H9 (cell line): ENCODE measurements at regions not wholly inside any gene's neighbourhood (a gene's known extent, or its start where the extent isn't known, plus 50 kb on each side); places are given as distances from the start of the nearest gene placed in this dataset.

Source experiments
- DNase-seq: peaks from one replicate; pipeline ENCODE4 v3.0.0-alpha.2; 2017
- H2AFZ ChIP-seq: one replicate; pipeline ENCODE4 v1.6.1; 2013; ENCODE audit warnings: mild to moderate bottlenecking, low read length, control low read depth, moderate library complexity
- H2AK5ac ChIP-seq: 2 replicates; pipeline ENCODE4 v1.6.1; 2013; ENCODE audit warnings: low read length, control low read depth, mixed read lengths; ENCODE audit not compliant: insufficient read length
- H2BK120ac ChIP-seq: one replicate; pipeline ENCODE4 v1.6.1; 2013; ENCODE audit warnings: low read depth, mild to moderate bottlenecking, low read length, control low read depth, inconsistent platforms; ENCODE audit not compliant: poor library complexity, severe bottlenecking
- H2BK12ac ChIP-seq: 2 replicates; pipeline ENCODE4 v1.6.1; 2013; ENCODE audit warnings: low read length, control low read depth, mixed read lengths, low read depth; ENCODE audit not compliant: insufficient read length
- H2BK15ac ChIP-seq: 2 replicates; pipeline ENCODE4 v1.6.1; 2013; ENCODE audit warnings: low read depth, low read length, control low read depth
- H2BK20ac ChIP-seq: one replicate; pipeline ENCODE4 v1.6.1; 2013; ENCODE audit warnings: low read depth, mild to moderate bottlenecking, low read length, control low read depth, inconsistent platforms; ENCODE audit not compliant: poor library complexity, severe bottlenecking
- H2BK5ac ChIP-seq: 2 replicates; pipeline ENCODE4 v1.6.1; 2013; ENCODE audit warnings: low read length, control low read depth, mixed read lengths; ENCODE audit not compliant: insufficient read length
- H3K14ac ChIP-seq: 2 replicates; pipeline ENCODE4 v1.6.1; 2013; ENCODE audit warnings: low read length, control low read depth; ENCODE audit not compliant: insufficient read depth
- H3K18ac ChIP-seq: 2 replicates; pipeline ENCODE4 v1.6.1; 2013; ENCODE audit warnings: low read depth, mild to moderate bottlenecking, mixed read lengths, low read length, control low read depth; ENCODE audit not compliant: insufficient read length
- H3K23ac ChIP-seq: 2 replicates; pipeline ENCODE4 v1.6.1; 2013; ENCODE audit warnings: low read length, control low read depth, mixed read lengths, low read depth; ENCODE audit not compliant: insufficient read length
- H3K23me2 ChIP-seq: 2 replicates; pipeline ENCODE4 v1.6.1; 2013; ENCODE audit warnings: low read depth, mild to moderate bottlenecking, mixed read lengths, low read length, control low read depth; ENCODE audit not compliant: insufficient read length, poor library complexity, severe bottlenecking
- H3K27ac ChIP-seq: 2 replicates; pipeline ENCODE4 v1.5.1; 2013; ENCODE audit warnings: low read length, control low read depth, mixed read lengths, low read depth; ENCODE audit not compliant: insufficient read length
- H3K27me3 ChIP-seq: 2 replicates; pipeline ENCODE4 v1.6.1; 2013; ENCODE audit warnings: low read length, control low read depth, inconsistent platforms; ENCODE audit not compliant: insufficient read depth
- H3K4ac ChIP-seq: 2 replicates; pipeline ENCODE4 v1.6.1; 2013; ENCODE audit warnings: low read depth, mild to moderate bottlenecking, control low read depth, inconsistent platforms, low read length, moderate library complexity
- H3K4me1 ChIP-seq: 2 replicates; pipeline ENCODE4 v1.6.1; 2013; ENCODE audit warnings: low read length, control low read depth, inconsistent platforms; ENCODE audit not compliant: insufficient read depth
- H3K4me2 ChIP-seq: 2 replicates; pipeline ENCODE4 v1.6.1; 2013; ENCODE audit warnings: low read length, control low read depth, mixed read lengths; ENCODE audit not compliant: insufficient read length, insufficient read depth
- H3K56ac ChIP-seq: 2 replicates; pipeline ENCODE4 v1.6.1; 2013; ENCODE audit warnings: low read depth, mild to moderate bottlenecking, mixed read lengths, low read length, control low read depth; ENCODE audit not compliant: insufficient read length
- H3K79me1 ChIP-seq: 2 replicates; pipeline ENCODE4 v1.6.1; 2013; ENCODE audit warnings: low read depth, mild to moderate bottlenecking, moderate library complexity, low read length, control low read depth, inconsistent platforms; ENCODE audit not compliant: insufficient read depth, poor library complexity, severe bottlenecking
- H3K79me2 ChIP-seq: 2 replicates; pipeline ENCODE4 v1.6.1; 2013; ENCODE audit warnings: low read length, control low read depth, inconsistent platforms; ENCODE audit not compliant: insufficient read depth
- H3K9ac ChIP-seq: 2 replicates; pipeline ENCODE4 v1.6.1; 2013; ENCODE audit warnings: low read length, control low read depth, mixed read lengths; ENCODE audit not compliant: insufficient read length; ENCODE audit errors: extremely low read depth
- H3K9me3 ChIP-seq: one replicate; pipeline ENCODE4 v1.6.1; 2013; ENCODE audit warnings: low read depth, low read length, inconsistent platforms; ENCODE audit not compliant: control insufficient read depth
- H3T11ph ChIP-seq: one replicate; pipeline ENCODE4 v1.6.1; 2013; ENCODE audit warnings: mild to moderate bottlenecking, low read length, control low read depth, inconsistent platforms
- H4K20me1 ChIP-seq: one replicate; pipeline ENCODE4 v1.6.1; 2013; ENCODE audit not compliant: control insufficient read depth, insufficient read length, insufficient read depth
- H4K5ac ChIP-seq: 2 replicates; pipeline ENCODE4 v1.6.1; 2013; ENCODE audit warnings: low read depth, mild to moderate bottlenecking, mixed read lengths, low read length, control low read depth; ENCODE audit not compliant: insufficient read length
- H4K8ac ChIP-seq: replicated peaks from 2 replicates; pipeline ENCODE4 v1.6.1; 2013; ENCODE audit warnings: low read length, control low read depth, mixed read lengths, low read depth; ENCODE audit not compliant: insufficient read length
- H4K91ac ChIP-seq: 2 replicates; pipeline ENCODE4 v1.6.1; 2013; ENCODE audit warnings: low read depth, mild to moderate bottlenecking, moderate library complexity, mixed read lengths, low read length, control low read depth; ENCODE audit not compliant: insufficient read length
- H3K27ac Mint-ChIP-seq, 3 experiments: 2 replicates in 2 of 3; 3 replicates in 1 of 3; pipeline ENCODE4 v1.8.0; 2020 to 2021; ENCODE audit warnings: mixed read lengths in 3 of 3, mild to moderate bottlenecking in 1 of 3, moderate library complexity in 1 of 3
- H3K27me3 Mint-ChIP-seq: 2 replicates; pipeline ENCODE4 v1.8.0; 2021; ENCODE audit warnings: low read depth, mild to moderate bottlenecking, moderate library complexity, mixed read lengths
- H3K36me3 Mint-ChIP-seq, 3 experiments: 2 replicates in 2 of 3; 3 replicates in 1 of 3; pipeline ENCODE4 v1.8.0; 2020 to 2021; ENCODE audit warnings: low read depth in 3 of 3, mixed read lengths in 3 of 3; ENCODE audit not compliant: insufficient read depth in 1 of 3
- H3K4me1 Mint-ChIP-seq, 2 experiments: 2 replicates each; pipeline ENCODE4 v1.8.0; 2020; ENCODE audit warnings: mixed read lengths in 2 of 2
- H3K4me3 Mint-ChIP-seq, 2 experiments: 2 replicates in 1 of 2; 3 replicates in 1 of 2; pipeline ENCODE4 v1.8.0; 2020 to 2021; ENCODE audit warnings: mild to moderate bottlenecking in 2 of 2, mixed read lengths in 2 of 2, moderate library complexity in 1 of 2
- H3K9me3 Mint-ChIP-seq, 2 experiments: 2 replicates in 1 of 2; 3 replicates in 1 of 2; pipeline ENCODE4 v1.8.0; 2020; ENCODE audit warnings: mild to moderate bottlenecking in 2 of 2, mixed read lengths in 2 of 2, moderate library complexity in 1 of 2
- WGBS: extraction: QIAGEN DNeasy Blood & Tissue Kit; methylation state at CpG from one replicate; pipeline ENCODE4 v1.1.7; 2013; ENCODE audit warnings: missing lambda C conversion rate, low lambda C conversion rate, mixed read lengths; ENCODE audit not compliant: insufficient read length; ENCODE audit errors: extremely low coverage; 5-methylcytosine and 5-hydroxymethylcytosine counted together
- TF ChIP-seq, protein P1 (sequence below): fragments of 200-600 bp; sonication (generic); conservative IDR thresholded peaks from 3 replicates; pipeline ENCODE4 v1.8.0; 2021; ENCODE audit warnings: antibody characterized with exemption, mild to moderate bottlenecking

DNA sequence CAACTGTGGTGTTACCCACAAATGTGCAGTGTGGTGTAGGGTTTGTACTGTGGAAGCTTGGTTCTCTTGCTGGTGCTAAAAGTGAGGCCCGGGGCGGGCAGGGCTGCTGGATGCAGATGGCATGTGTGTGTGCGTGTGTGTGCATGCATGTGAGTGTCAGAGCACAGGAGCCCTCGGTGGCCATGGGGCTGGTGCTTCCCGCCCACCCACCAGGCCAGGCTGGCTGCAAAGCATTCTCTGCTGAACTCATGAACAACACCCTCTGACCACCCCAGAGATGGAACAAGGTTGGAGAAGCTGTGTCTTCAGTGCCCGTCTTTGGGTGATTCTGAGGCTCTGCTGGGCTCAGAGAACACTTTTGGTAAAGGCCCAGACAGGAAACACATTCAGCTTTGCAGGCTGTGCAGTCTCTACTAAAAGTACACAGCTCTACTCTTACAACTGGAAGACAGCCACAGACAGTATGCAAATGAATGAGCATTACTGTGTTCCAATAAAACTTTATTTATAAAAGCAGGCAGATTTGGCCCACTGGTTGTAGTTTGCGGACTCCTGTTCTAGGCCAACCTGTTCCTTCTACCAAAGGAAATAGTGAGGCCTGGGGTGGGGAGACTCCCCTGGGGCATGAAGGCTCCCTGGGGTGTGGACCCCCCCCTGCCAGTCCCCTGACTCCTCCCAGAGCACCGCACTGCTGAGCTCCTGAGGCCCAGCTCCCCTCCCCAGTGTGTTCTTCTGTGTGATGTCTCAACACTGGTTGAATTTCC is 225.3 kb upstream of the HDAC4 start:
- no peak overlapping the region for H3K9ac ChIP-seq
- no peak overlapping the region for H3K18ac ChIP-seq
- H3K79me2 ChIP-seq = no peaks in the 10 kb centered on the region
- no peak overlapping the region for H3K27ac ChIP-seq
- no peak overlapping the region for H4K8ac ChIP-seq
- no peak overlapping the region for H2BK20ac ChIP-seq
- no peaks in the 10 kb centered on the region for H4K20me1 ChIP-seq
- peaks cover 11 to 12% of the 10 kb centered on the region in 2 experiments for H3K4me1 Mint-ChIP-seq
- H3K27me3 Mint-ChIP-seq = 0 out of 2 replicates have a peak, but pooled peaks cover 1% of the 10 kb centered on the region
- no peaks in the 10 kb centered on the region for H3K9me3 Mint-ChIP-seq
- TF ChIP-seq, protein P1, sequence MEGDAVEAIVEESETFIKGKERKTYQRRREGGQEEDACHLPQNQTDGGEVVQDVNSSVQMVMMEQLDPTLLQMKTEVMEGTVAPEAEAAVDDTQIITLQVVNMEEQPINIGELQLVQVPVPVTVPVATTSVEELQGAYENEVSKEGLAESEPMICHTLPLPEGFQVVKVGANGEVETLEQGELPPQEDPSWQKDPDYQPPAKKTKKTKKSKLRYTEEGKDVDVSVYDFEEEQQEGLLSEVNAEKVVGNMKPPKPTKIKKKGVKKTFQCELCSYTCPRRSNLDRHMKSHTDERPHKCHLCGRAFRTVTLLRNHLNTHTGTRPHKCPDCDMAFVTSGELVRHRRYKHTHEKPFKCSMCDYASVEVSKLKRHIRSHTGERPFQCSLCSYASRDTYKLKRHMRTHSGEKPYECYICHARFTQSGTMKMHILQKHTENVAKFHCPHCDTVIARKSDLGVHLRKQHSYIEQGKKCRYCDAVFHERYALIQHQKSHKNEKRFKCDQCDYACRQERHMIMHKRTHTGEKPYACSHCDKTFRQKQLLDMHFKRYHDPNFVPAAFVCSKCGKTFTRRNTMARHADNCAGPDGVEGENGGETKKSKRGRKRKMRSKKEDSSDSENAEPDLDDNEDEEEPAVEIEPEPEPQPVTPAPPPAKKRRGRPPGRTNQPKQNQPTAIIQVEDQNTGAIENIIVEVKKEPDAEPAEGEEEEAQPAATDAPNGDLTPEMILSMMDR = no peak
- H3K14ac ChIP-seq = no peak overlapping the region
- no peaks in the 10 kb centered on the region for H3K23me2 ChIP-seq
- H3K4me2 ChIP-seq = no peak overlapping the region
- no peak overlapping the region for H3K4me3 Mint-ChIP-seq
- no peak for DNase-seq
- H3K79me1 ChIP-seq = no peaks in the 10 kb centered on the region
- no peaks in the 10 kb centered on the region for H3K4me1 ChIP-seq
- H3K27me3 ChIP-seq = no peaks in the 10 kb centered on the region
- H2AK5ac ChIP-seq = no peak overlapping the region
- H3K23ac ChIP-seq = no peak overlapping the region
- H3K56ac ChIP-seq = no peak overlapping the region
- WGBS = no CpG with 5 or more reads among the region's 8 CpGs
- no peak overlapping the region for H3K27ac Mint-ChIP-seq
- H3K36me3 Mint-ChIP-seq = no peaks in the 10 kb centered on the region
- H2BK120ac ChIP-seq = no peak overlapping the region
- no peak overlapping the region for H4K5ac ChIP-seq
- no peak overlapping the region for H2AFZ ChIP-seq
- H2BK15ac ChIP-seq = no peak overlapping the region
- no peak overlapping the region for H4K91ac ChIP-seq
- H2BK5ac ChIP-seq = no peak overlapping the region
- no peak overlapping the region for H3K4ac ChIP-seq
- H3T11ph ChIP-seq = no peak overlapping the region
- no peaks in the 10 kb centered on the region for H3K9me3 ChIP-seq
- no peak overlapping the region for H2BK12ac ChIP-seq
